CD4-positive, alpha-beta T cell treated with Interferon gamma for 1 hour (primary cell): ENCODE measurements at regions not wholly inside any gene's neighbourhood (a gene's known extent, or its start where the extent isn't known, plus 50 kb on each side); places are given as distances from the start of the nearest gene placed in this dataset.
"Not testable (repeated sequence)": the region's sequence is repeated elsewhere in the genome, so short reads cannot be mapped to it uniquely, and the experiment has no call there.

Experiments used
- DNase-seq: peaks from one replicate; pipeline ENCODE4 v3.0.0-alpha.2; 2020

GRCh38 chr22:27105142-27106025 lies 448.0 kb downstream of the MIAT start:
- DNase-seq = no peak

DNA sequence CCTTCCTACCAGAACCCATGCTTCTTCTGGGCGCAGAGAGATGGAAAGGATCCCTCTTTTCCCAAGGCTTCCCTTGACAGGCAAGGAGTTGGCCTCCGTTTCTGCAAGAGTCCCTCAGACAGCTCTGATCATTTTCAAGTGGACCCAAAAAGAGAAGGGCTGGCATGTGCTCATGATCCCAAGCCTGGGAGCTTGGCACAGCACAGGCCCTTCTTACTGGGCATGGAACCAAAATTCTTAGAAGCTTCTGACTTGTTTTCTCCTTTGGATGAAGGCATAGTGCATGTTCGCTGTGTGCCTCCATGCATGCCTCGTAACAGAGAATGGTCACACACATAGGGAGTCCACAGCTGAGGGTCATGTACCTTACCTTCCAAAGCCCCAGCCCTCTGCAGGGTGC lies 449.6 kb downstream of the MIAT start:
- no peak for DNase-seq

DNA sequence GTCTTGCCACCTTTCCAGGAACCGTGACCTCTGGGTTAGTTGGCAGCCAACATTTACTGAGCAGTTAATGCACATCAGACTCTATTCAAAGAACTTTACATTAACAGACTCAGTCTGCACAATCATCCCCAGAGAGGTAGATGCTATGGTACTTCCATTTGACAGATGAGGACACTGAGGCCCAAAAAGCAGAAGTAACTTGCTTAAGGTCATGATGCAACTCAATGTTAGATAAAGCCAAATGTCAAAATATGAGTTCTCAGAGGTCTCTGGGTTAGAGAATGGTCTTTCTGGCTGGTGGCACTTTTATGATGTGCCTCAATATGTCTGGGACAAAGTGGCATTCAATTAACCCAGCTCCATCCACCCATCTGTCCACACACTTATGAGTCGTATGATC lies 450.0 kb downstream of the MIAT start:
- no peak for DNase-seq

DNA sequence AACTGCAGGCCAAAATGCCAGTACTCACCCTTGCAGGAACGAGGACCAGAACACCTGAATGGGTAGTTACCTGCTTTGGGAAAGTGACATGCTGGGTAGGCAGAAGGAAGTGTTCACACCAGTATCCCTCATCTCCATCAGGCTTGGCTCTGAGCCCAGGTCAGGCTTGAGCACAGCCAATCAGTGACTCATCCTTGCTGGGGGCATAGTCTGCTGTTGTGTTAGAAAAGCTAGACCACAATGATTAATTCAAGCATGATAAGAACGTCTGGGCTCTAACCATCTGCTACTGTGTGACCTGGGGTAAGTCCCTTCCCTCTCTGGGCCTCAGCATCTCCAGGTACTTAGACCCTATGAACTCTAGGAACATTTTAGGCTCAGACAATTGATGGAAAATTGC lies 450.4 kb downstream of the MIAT start:
- peak; percentile 29 for DNase-seq

GRCh38 chr22:27108425-27109114 lies 451.2 kb downstream of the MIAT start:
- DNase-seq = no peak

DNA sequence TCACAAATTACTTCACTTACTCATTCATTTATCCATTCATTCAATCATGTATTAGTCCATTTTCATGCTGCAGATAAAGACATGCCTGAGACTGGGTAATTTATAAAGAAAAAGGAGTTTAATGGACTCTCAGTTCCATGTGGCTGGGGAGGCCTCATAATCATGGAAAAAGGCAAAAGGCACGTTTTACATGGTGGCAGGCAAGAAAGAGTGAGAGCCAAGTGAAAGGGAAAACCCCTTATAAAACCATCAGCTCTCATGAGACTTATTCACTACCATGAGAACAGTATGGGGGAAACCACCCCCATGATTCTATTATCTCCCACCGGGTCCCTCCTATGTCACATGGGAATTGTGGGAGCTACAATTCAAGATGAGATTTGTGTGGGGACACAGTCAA lies 452.0 kb downstream of the MIAT start:
- DNase-seq = not testable (repeated sequence)

GRCh38 chr22:27110665-27111451 lies 453.5 kb downstream of the MIAT start:
- no peak for DNase-seq

DNA sequence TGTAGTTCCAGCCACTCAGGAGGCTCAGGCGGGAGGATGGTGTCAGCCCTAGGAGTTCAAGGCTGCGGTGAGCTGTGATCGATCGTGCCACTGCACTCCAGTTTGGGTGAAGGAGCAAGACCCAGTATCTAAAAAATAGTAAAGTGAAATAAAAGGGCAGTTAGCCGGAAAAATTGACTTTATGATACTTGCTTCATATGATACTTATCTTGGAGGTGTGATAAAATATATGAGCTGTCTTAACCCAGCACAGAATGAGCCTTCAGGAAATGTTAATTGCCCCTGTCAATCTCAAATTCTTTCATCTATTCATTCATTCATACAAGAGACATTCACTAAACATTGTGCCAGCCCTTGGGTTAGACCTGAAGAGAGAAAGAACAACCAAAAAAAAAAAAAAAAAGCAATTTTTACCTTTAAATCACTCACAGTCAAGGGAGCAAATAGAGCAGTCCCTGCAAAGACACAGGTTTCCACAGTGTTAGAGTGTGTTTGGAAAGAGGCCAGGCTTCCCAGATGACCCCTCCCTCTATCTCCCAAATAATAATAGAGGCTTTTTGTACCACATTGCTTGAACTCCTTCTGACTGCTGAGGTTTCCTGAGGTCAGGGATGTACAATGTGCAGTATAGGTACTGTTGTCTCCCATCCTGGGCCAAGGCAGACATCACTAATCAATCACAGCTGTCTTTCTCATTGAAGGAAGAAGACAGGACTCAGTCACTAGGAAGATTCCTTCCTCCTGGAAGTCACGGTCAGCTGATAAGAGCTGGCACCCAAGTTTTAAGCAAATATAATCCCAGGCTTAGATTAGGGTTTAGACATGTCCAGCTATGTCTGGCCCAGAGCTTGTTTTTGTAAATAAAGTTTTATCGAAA lies 454.6 kb downstream of the MIAT start:
- DNase-seq = no peak

DNA sequence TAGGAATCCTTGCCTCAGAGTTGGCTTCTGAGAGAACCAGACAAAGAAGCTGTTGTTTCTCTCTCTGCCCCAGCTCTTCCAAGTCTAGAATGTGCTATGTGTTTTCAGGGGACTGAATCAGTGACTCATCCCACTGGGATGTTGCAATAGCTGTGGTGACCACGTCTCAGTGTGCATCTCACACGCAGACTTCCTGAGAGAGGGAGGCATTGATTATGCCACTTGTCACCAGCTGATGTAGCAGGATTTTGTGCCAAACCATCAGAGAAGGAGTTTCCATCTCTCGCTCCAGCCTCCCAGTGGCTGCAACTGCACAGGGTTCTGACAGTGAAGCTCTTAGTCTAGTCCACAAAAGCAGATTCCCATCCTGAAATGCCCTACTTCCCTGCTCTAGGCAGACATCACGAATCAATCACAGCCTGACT lies 455.8 kb downstream of the MIAT start:
- peak; percentile 65 for DNase-seq

DNA sequence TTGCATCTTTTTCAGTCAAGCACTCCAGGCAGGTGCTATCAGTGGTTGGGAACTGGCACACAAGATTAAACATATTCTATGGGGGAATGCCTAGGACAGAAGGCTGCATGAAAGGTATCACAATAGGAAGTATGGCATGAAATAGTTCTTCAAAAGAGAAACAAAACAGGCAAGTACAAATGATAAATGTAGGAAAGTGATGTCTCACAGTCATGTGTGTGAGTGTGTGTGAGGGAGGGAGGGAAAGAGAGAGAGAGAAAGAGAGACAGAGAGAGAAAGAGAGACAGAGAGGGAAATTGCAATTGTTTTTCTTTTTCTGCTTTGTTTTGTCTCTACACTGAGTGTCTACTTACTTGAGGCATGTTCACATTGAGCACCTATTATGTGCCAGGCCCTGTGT lies 456.3 kb downstream of the MIAT start:
- no peak for DNase-seq

DNA sequence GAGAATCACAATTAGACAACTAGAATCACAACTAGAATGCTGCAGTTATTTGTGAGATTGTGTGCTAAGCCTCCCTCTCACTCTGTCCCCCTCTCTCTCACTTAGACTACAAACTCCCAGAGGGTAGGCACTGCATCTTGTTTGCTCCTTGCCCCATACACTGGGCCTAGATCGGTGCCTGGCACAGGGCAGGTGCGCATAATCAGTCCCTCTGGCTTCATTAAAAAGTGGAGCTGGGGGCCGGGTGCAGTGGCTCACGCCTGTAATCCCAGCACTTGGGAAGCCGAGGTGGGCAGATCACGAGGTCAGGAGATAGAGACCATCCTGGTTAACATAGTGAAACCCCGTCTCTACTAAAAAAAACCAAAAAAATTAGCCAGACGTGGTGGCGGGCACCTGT lies 456.8 kb downstream of the MIAT start:
- DNase-seq = no peak

- DNase-seq = no peak
These were observed 458.0 kb downstream of the MIAT start for GRCh38 chr22:27115410-27115809.

GRCh38 chr22:27115816-27116256 lies 458.4 kb downstream of the MIAT start:
- no peak for DNase-seq

DNA sequence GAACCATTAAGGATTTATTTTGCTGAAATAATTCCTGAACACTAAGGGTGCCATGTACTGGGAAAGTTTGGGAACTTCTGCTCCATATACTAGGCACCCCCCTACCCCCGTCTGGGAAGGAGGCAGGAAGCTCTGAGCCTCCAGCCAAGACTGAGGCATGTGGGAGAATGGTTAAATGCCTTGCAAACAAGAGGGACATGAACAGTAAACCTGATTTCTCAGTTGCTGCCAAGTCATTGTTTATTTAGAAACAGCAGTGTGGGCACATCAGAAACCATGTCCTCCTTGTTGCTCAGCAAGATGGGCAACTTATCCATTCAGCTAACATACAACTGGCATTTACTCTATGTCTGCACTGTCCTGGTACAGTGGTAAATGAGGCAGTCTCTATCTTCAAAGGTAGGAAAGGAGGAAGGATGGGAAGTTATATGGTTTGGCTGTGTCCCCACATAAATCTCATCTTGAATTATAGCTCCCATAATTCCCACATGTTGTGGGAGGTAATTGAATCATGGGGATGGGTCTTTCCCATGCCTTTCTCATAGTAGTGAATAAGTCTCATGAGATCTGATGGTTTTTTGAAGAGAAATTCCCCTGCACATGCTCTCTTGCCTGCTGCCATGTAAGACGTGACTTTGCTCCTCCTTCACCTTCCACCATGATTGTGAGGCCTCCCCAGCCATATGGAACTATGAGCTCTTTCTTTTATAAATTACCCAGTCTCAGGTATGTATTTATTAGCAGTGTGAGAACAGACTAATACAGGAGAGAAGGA lies 459.1 kb downstream of the MIAT start:
- no peak for DNase-seq

DNA sequence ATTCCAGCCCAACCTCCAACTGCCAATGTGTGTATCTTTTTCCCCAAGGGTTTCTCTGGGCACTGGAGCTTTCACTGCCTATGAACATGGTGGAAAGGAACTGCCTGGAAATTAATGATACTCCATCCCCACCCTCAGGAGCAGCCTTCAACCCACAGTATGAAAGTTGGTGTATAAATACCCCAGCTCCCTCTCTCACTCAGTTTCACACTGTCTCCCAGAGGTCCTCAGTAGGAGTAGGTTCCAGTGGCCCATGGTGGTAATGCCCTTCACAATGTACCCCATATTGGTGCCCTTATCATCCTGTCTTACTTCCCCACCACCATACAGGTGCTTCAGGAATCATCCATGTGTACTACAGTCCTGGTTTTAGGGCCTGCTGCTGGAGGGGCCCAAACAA lies 462.6 kb downstream of the MIAT start:
- DNase-seq = no peak

DNA sequence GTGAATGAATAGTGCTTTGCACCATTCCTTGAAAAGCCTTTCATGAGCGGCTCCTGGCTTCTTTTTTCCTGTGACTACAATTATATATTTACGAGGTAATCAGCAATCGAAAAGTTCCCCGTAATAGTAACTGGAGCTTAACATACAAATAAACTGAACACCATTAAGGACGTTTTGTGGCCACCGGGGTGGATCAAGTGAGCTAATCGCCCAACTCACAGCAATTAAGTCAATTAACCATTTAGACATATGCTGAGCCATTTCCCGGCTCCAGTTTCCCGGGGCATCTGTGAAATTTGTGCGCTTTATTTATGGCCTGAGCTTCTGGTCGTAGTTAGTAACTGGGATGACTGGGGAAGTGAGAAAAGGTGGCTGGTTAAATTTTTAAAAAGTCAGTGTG lies 465.2 kb downstream of the MIAT start:
- DNase-seq = no peak

GRCh38 chr22:27123880-27124279 lies 466.5 kb downstream of the MIAT start:
- no peak for DNase-seq

DNA sequence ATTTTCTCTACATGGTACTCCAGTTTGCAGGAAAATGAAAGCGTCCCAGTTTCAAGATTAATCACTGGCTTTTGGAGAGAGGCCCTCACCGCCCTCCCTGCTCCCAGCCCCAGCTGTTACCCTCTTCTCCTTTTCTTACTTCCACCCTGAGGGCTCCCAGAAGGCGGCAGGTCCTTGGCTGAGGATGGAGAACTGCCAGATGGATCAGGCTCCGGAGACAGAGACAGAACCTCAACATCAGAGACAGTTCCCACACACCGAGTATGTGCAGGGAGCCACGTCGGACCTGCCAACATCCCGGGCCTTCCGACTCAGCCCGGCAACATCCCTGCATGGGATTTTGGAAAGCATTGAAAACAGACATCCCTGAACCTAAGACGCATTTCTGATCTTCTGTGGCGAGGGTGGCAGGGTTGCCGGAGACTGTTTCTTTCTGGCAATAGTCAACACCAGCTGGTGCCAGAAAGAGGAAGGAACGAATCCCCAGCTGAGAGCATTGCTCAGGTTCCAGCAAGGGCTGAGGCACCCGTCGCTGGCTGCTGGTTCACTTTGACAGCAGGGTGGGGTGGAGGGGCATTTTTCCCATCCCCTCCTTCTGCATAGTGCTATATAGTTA lies 467.1 kb downstream of the MIAT start:
- peak; percentile 30 for DNase-seq

- no peak for DNase-seq
These were observed 468.2 kb downstream of the MIAT start for GRCh38 chr22:27125539-27125938.

DNA sequence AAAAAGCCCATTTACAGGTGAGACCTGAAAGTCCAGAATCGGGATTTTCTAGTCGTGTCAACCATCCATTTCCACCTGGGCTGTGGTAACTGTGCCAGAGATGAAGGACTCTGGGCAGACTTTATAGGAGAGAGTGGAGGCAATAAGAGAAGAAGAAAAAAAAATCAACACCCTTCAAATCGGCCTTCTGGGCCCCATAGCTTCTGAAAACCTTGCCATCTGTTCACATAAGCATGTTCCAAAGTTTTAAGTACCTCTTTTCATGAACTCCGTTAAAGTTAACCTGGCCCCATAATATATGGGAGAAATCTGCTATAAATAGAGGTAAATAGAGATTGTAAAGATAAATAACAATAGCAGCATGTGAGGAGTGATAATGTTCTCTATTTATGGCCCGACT lies 470.5 kb downstream of the MIAT start:
- DNase-seq = no peak

DNA sequence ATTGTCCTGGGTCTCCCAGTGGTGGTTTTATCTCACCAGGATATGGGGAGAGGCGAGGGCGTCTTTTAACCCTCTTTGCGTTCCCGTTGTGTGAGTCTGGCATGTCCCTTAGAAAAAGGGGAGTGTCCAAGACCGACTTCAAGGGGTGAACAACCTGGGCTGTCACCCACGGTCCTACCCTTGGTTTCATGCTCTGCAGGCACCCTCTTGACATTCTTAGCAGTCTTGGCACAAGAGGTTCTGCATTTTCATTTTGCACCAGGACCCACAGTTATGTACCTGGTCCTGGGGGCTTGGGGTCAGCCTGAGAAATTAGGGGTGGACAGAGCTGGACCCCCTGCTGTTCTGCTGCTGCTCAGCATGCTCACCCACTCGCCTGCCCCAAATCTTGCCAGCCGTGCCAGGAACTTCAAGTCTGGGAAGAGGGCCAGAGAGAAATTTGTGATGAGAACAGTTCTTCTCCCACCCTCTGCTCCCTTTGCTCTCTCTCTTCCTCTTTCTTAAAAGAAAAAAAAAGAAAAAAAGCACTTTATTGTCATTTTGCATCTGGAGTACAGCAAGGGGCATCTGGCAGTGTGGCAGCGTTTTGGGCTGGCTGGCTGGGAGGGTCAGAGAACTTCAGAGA lies 471.2 kb downstream of the MIAT start:
- DNase-seq = no peak
